HG02642 (cell line): ENCODE measurements at regions not wholly inside any gene's neighbourhood (a gene's known extent, or its start where the extent isn't known, plus 50 kb on each side); places are given as distances from the start of the nearest gene placed in this dataset.

Source experiments
- ATAC-seq: cut with Tn5 transposase; IDR thresholded peaks from one replicate; pipeline ENCODE4 v1.9.1; 2021; ENCODE audit warnings: mild to moderate bottlenecking; ENCODE audit not compliant: unreplicated experiment, poor library complexity

DNA sequence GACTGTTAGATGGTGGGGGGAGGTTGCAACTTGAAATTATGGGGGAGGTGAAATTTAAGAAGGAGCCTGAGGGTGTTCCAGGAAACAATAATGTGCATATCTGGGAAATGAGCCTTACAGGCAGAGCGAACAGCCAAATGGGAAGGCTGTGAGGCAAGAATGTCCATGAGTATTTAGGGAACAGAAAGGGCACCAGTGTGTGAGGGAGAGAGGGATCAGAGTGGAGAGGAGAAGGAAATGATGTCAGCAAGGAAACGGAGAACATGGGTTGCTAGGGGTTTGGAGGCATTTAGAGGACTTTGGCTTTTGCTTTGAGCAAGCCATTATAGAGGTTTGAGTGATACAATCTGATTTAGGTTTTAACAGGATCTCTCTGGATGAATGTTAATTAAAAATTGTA is 285.4 kb downstream of the TLE4 start:
- no peak for ATAC-seq

DNA sequence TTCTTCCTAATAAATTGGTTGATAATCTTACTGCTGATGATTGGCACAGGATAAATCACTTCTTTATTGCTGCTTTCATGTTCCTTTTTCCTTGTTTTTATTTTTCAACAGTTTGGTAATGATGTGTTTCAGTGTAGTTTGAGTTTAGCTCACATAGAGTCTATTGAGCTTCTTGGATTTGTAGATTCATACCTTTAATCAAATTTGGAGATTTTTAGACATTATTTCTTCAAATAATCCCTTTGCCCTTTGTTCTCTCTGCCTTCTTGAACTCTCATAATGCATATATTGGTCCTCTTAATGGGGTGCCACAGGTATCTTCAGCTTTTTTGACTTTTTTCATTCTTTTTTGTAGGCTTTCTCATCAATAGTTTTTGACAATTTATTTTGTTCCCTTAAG is 275.3 kb downstream of the TLE4 start:
- no peak for ATAC-seq

DNA sequence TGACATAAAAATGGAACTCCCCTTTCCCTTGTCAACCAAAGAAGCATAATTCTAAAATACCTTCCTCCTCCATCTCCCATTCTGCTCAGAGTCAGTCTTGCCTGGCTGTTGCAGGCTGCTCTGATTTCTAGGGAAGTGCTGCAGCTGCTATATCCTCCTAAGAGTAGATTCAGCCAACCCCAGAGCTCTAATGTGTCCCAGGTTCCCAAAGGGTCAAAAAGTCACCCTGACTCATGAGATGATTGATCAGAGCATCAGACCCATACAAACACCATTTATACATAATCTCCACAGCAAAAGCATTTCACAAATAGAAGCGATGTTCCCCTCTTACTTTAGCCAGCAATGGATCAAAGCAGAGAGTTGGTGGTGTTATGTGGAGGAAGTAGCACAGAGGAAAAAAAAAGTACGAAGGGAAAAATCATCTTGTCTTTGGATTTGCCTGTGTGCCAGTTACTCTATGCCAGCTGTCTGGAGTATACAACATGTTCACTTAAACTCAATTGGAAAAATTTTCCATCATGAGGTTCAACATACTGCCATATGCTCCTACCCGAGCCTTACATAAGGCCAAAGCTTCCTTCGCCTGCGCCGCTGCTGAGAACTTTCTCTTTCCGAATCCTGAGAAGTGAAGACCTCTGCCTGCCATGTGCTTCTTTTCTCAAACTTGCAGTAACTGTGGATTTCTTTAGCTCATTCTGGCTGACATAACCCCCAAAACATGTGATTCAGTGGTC is 258.0 kb downstream of the TLE4 start:
- ATAC-seq, result no peak

- peak; percentile 97 for ATAC-seq
Measured at GRCh38 chr9:79824265-79824664, 252.5 kb downstream of the TLE4 start.

- ATAC-seq, result peak; percentile 94
Measured at GRCh38 chr9:79817438-79818004, 245.8 kb downstream of the TLE4 start.

GRCh38 chr9:79813258-79813638 is 241.5 kb downstream of the TLE4 start:
- no peak for ATAC-seq

DNA sequence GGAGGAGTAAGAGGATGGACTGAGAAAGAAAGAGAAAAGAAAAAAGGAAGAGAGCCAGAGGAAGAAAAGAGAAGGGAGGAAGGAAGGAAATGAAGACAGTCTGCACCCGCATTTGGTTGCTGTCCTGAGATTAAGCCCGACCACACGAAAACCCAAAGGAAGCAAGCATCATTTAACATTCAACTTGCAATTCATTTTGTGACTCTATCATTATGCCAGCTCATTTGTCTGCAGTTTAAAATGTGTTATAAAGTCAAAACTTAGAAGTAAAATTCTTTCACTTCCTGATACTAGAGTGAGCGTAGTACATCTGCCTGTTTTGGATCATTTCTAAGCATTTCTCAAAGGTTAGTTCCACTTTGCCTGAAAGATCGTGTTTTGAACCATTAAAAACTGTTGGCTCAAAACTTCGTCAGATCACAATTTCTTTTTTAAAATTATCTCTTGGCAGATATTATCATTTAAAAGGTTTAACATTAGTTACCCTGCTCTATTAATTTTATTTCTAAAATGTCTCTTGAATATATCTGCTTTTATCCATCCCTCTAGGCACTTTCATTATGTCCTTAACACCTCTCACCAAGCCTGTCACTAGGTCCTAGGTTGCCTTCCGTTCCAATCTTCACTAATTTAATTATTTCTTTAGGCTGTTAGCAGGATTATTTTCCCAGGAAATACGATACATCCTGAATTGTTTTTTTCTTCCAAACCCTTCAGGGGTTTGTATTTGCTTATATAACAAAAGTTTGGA is 240.9 kb downstream of the TLE4 start:
- ATAC-seq, result peak; percentile 78

DNA sequence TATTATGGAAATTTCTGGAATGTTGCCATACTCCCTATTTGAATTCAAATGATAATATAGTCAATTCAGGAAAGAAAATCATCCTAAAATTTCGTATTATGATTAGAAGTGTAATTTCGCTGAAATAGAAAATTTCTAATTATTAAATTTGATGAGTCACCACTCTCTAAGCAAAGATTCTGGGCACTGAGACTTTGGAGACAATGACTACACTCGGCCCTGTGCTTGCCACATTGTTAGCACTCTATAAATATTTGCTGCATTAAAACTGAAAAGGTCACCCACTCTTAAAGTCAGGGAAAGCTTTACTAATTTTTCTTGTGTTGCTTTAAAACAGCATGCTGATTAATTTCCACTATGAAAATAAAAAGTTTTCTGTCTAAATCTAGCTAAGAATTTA is 240.3 kb downstream of the TLE4 start:
- peak; percentile 13 for ATAC-seq

- no peak for ATAC-seq
Measured at GRCh38 chr9:79809931-79810330, 238.2 kb downstream of the TLE4 start.

DNA sequence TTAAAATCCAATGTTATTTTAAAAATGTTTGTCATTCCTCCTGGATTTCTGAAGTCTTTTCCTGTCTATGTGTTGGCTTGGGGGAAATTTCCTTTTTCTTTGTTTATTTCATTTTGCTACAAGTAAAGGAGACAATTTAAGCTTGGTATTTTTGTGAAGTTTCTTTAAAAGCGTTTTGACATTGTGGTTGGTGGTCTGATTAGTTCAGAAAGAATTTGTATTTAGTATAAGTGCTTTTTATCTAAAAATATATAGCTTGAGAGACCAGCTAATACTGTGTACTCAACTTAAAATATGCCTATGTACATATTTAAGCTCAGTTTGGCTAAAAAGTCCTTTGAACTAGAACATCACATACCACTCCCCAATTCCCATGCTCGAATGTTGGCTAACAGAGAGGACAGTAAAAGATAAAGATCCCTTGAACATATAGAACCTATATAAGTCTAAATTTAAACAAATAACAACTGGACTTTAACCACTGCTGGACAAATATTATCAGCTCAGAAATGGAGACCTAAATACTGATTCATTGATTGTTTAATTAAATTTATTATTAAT is 237.6 kb downstream of the TLE4 start:
- no peak for ATAC-seq

DNA sequence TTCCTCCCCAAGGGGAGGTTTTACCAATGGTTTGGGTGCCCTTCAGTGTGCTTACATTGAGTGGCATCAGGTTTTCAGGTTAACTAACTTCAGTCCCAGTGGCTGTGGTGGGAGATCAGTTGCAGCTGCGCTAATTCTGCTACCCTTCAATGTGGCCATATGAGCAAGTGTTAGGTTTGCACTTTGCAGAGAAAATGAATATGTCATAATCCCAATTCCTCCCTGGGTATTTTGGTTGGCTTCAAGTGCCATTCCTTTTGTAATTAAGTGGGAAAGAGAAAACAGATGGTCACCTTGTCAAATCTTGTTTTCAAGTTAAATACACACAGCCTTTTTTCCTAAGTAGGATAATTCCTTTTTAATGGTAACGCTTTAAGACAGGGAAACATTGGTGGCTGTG is 236.2 kb downstream of the TLE4 start:
- no peak for ATAC-seq

DNA sequence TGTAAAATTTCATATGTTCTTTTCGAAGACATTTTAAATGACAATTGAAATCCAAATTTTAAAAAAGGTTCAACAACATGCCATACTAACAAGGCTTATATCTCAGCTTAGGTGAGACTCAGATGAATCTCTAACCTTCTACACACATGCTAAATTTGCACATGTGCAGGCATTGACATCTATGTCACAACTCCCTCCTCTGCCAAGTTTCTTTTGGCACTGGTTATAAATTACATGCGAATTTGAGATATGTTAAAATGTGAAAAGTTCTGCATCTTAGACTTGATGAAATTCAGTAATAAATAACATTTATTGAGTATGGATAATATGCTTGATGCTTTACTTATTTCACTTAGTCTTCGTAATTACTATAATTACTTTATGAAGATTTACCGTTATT is 234.3 kb downstream of the TLE4 start:
- ATAC-seq, result no peak

DNA sequence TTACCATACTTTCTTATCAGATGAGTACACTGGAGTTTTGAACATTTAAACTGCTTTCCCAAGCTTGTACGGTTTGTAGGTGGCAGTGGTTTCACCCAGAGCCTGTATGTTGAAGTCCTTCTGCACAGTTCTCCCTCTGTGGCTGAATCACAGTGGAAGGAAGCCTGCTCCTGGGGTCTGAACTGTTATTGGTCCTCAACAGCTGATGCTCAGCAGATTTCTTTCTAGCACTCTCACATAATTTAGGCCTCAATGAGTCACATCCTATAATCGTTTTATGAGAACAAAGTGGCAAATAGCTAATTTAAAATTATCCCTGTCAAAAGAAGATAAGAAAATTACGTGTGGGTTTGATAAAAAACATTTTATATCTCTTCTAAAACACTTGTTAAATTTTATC is 229.7 kb downstream of the TLE4 start:
- ATAC-seq, result no peak

DNA sequence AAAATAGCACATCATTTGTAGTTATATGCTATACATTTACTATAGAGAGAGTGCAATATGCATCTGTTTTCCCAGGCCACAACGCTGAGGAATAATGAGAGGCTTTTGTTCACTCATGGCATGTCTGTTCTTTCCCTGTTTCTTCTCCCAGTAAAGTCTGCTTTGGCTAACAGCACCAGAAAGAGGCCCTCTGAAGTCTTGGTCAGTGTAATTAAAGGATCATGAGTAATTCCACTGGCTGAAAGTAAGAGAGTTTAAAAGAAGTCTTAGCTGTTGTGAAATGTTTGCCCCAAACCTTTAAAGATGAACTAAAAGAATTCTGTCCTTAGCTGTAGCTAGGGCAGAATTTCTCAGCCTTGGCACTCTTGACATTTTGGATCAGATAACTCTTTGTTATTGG is 228.8 kb downstream of the TLE4 start:
- ATAC-seq, result no peak

DNA sequence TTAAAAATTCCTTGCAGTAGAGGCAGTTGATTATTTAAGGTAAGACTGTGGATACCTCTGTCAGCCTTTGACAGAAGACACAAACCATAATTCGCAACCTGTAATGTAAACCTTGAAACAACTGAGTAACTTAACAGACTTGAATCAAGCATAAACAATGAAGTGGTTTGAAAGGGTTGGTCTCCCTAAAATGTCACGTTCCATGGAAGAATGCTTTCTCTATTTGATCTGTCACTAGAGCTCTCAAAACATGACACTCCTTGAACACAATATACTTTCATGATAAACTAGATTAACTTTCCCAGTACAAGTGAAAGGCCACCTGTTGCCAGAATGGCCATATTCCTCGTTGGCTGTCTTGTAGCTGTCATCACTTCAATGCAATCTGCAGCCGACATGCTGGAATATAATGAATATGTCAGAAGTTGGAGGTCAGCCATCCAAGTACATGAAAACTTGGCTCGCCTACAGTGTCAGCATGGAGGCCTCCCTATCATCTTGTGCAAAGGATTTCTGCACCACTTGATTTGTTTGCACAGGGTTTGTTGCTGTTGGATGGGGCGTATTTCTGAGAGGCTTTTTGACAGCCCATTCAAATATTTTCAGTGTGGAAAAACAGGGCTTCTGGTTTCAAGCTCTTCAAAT is 228.0 kb downstream of the TLE4 start:
- no peak for ATAC-seq

DNA sequence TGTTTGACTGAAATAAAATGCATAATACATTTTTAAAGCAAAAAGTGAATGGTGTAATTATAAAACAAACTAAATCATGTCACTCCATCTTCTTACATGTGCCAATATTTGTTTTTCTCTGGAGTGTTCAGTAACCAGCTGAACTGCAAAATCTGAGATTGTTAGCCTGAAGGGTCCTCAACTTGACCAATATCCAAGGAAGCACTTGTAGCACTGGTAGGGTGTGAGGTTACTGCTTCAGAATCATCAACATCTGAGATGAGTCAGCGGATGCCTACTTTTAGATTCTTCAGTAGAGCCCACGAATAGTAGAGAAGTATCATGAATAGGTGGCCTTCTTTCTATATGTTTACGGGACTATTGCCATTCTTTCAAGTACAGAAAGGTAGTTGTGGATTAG is 226.7 kb downstream of the TLE4 start:
- ATAC-seq, result no peak

GRCh38 chr9:79796411-79796810 is 224.6 kb downstream of the TLE4 start:
- ATAC-seq, result no peak

- no peak for ATAC-seq
Measured at GRCh38 chr9:79788662-79789061, 216.9 kb downstream of the TLE4 start.

DNA sequence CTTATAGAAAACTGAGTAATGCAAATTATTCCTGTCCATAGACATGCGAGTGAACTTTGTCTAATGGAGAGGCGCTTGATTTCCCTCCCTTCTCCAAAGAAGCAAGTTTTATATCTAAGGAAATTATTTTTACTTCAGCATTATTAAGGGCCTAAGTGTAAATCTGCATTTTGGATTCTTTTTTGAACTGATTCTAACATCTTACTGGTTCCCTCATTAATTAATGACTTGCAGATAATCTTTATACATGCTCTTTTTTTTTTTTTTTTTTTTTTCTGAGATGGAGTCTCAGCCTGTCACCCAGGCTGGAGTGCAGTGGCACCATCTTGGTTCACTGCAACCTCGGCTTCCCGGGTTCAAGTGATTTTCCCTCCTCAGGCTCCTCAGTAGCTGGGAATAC is 209.5 kb downstream of the TLE4 start:
- no peak for ATAC-seq

DNA sequence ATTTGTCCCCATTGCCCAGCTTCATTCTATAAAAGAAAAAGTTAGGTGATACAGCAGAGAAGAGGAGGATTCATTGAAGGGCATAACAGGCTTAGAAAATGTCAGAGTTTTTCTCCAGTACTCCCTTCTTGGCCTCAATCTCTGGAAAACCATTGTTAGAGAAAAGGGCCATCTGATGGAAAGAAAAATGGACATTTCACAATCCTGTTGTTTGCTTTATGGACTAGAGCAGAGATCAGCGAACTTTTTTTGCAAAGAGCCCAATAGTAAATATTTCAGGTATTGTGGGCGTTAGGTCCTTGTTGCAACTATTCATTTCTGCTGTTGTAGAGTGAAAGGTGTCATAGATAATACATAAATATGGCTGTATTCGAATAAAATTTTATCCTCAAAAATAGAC is 208.8 kb downstream of the TLE4 start:
- ATAC-seq, result no peak

- ATAC-seq, result no peak
Measured at GRCh38 chr9:79779901-79780300, 208.1 kb downstream of the TLE4 start.
